ENCODE measurements at regions not wholly inside any gene's neighbourhood (a gene's known extent, or its start where the extent isn't known, plus 50 kb on each side); places are given as distances from the start of the nearest gene placed in this dataset.

GRCh38 chr22:48951836-48952235 lies 875.8 kb downstream of the BRD1 start:
- TF ChIP-seq ZNF8 (CRISPR knock-in tag; IDR thresholded peaks at IDR 0.05) (no peak), CSRNP3 (CRISPR knock-in tag; IDR thresholded peaks at IDR 0.05) (no peak), ZFP3 (CRISPR knock-in tag; IDR thresholded peaks at IDR 0.05) (no peak), SNAI2 (CRISPR knock-in tag; IDR thresholded peaks at IDR 0.05) (no peak), CSDC2 (CRISPR knock-in tag; IDR thresholded peaks at IDR 0.05) (no peak), BACH2 (CRISPR knock-in tag; IDR thresholded peaks at IDR 0.05; ENCODE audit: borderline replicate concordance) (no peak), RARB (CRISPR knock-in tag; IDR thresholded peaks at IDR 0.05) (no peak), POU6F1 (CRISPR knock-in tag; IDR thresholded peaks at IDR 0.05; ENCODE audit: borderline replicate concordance, low read depth) (no peak), ARNTL (CRISPR knock-in tag; IDR thresholded peaks at IDR 0.05; ENCODE audit: borderline replicate concordance, low read depth) (no peak)
- TF ChIP-seq, protein P1, sequence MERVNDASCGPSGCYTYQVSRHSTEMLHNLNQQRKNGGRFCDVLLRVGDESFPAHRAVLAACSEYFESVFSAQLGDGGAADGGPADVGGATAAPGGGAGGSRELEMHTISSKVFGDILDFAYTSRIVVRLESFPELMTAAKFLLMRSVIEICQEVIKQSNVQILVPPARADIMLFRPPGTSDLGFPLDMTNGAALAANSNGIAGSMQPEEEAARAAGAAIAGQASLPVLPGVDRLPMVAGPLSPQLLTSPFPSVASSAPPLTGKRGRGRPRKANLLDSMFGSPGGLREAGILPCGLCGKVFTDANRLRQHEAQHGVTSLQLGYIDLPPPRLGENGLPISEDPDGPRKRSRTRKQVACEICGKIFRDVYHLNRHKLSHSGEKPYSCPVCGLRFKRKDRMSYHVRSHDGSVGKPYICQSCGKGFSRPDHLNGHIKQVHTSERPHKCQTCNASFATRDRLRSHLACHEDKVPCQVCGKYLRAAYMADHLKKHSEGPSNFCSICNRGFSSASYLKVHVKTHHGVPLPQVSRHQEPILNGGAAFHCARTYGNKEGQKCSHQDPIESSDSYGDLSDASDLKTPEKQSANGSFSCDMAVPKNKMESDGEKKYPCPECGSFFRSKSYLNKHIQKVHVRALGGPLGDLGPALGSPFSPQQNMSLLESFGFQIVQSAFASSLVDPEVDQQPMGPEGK (CRISPR knock-in tag; IDR thresholded peaks at IDR 0.05; ENCODE audit: borderline replicate concordance), result no peak

All from SK-N-SH treated with all-trans-retinoic acid at 6 μM for 48 hours (cell line).